Fibroblast of the aortic adventitia (primary cell): ENCODE measurements at regions not wholly inside any gene's neighbourhood (a gene's known extent, or its start where the extent isn't known, plus 50 kb on each side); places are given as distances from the start of the nearest gene placed in this dataset.

Source experiments
- DNase-seq: peaks from one replicate; pipeline ENCODE4 v3.0.0-alpha.2; 2010; ENCODE audit warnings: low read depth
- H3K4me3 ChIP-seq: 2 replicates; pipeline ENCODE4 v1.5.1; 2011; ENCODE audit warnings: low read depth, mild to moderate bottlenecking, control low read depth, low read length, moderate library complexity
- TF ChIP-seq, protein P1 (sequence below): IDR thresholded peaks from 2 replicates; pipeline ENCODE4 v1.5.1; 2011; ENCODE audit warnings: mild to moderate bottlenecking, low read length, control low read depth, inconsistent platforms; ENCODE audit not compliant: insufficient read depth

DNA sequence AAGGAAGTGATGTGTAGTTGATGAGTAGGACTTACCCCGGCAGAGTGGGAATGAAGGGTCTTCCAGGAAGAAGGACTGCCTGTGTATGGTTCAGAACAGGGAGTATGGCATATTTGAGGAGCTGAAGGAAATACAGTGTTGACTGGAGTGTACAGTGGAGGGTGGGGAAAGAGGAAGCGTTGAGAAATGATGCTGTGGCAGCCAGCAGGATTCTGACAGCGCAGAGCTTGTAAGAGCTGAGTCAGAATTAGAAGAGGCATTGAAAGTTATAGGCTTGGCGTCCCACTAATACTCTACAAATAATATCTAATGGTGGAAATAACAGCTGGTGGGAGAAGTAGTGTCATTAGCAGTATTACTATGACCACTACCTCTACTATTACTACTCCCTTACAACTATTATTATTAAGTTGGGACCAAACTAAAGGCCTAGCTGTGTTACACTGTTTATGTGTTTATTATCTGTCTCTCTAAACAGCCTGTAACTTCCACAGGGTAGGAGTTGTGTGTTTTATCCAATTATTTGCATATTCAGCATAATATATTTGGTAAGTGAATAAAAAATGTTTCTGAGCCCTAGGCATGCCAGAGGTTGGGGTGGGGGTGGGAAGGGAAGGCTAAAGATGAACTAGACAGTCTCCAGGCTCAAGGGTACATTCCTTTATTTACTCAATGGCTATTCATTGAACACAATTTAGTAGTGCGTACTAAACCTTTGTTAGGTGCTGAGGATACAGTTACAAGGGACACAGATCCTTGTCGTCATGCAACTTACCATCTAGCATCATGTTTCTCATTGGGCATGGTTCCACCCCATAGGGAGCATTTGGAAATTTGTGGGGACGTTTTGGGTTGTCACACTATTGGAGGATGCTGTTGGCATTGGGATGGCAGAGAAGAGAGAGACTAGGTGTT, 428.8 kb upstream of the ONECUT1 start:
- TF ChIP-seq, protein P1, sequence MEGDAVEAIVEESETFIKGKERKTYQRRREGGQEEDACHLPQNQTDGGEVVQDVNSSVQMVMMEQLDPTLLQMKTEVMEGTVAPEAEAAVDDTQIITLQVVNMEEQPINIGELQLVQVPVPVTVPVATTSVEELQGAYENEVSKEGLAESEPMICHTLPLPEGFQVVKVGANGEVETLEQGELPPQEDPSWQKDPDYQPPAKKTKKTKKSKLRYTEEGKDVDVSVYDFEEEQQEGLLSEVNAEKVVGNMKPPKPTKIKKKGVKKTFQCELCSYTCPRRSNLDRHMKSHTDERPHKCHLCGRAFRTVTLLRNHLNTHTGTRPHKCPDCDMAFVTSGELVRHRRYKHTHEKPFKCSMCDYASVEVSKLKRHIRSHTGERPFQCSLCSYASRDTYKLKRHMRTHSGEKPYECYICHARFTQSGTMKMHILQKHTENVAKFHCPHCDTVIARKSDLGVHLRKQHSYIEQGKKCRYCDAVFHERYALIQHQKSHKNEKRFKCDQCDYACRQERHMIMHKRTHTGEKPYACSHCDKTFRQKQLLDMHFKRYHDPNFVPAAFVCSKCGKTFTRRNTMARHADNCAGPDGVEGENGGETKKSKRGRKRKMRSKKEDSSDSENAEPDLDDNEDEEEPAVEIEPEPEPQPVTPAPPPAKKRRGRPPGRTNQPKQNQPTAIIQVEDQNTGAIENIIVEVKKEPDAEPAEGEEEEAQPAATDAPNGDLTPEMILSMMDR: no peak
- H3K4me3 ChIP-seq: no peak overlapping the region
- no peak for DNase-seq

DNA sequence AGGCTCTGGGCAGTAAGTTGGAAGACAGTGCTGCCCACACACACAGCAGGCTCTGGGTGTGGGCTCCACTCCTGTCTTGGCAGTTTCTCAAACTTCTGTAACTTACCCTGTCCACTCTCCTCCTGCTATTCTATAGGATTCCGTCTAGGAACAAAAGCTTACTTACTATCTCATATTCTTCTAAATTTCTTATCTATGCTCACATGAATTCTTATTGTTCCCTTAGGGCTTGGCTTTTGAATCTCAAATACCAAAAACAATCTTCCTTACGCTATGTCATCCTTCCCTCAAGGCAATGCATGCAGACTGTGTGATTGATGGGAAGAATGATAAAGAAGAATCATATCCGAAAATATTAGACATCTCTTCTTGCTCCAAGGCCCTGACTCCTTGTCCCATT, 425.9 kb upstream of the ONECUT1 start:
- H3K4me3 ChIP-seq: no peak overlapping the region
- TF ChIP-seq, protein P1: no peak
- no peak for DNase-seq

DNA sequence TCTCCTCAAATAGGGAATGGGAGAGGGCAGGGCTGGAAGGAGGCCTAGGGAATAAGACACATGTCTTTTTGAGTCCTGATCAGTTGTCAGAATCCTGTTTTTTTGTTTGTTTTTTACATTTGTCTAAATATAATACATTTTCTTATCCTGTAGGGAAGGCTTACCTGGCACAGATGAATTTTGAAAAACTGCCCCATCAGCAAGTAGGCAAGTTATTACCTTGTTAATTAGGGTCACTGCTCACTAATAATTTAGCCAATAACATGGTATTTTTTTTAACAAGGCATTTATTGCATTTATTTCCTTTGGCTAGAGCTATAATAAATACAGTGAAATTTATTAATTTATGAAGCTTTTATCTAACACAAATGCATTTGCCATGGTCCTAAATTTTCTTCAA, 423.2 kb upstream of the ONECUT1 start:
- TF ChIP-seq, protein P1: no peak

DNA sequence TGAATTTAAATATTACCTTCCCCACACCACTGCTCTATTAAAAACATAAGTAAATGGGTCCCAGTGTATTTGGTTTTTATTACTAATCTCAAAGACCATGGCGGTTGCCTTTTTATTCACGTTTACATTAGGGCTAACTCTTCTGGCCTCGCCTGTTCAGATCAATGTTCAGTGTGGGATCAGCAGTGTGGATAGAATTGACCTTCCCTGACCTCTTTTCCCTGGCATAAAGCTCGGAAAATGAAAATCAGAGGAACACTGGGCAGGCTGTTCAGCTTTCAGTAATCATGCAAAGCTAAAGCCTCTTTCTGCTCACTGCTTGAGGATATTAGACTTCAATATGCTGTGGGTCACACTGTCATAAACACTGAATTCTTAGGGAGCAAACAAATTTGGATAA, 422.6 kb upstream of the ONECUT1 start:
- TF ChIP-seq, protein P1: no peak
- H3K4me3 ChIP-seq: no peak overlapping the region
- no peak for DNase-seq

More for the DNA sequence above, 423.2 kb upstream of the ONECUT1 start:
- DNase-seq: no peak
- H3K4me3 ChIP-seq: no peak overlapping the region

DNA sequence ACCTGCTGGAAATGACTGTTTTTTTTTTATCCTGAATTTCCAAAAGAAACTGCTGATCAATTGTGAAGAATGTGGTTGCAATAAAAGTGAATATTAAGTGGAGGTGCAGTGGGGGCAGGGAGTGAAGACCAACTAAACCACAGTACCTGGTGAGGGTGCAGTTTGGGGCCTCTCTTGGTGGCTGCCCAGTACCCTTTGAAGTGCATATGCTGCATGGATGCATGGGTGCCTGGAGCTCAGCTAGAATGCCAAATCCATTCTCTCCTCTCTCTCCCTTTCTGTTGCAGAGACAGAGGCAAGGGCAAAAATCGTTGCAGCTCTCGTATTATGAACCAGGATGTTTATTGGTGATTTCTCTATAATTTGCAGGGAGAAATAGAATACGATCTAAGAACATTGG, 420.5 kb upstream of the ONECUT1 start:
- TF ChIP-seq, protein P1: no peak
- H3K4me3 ChIP-seq: no peak overlapping the region
- no peak for DNase-seq

DNA sequence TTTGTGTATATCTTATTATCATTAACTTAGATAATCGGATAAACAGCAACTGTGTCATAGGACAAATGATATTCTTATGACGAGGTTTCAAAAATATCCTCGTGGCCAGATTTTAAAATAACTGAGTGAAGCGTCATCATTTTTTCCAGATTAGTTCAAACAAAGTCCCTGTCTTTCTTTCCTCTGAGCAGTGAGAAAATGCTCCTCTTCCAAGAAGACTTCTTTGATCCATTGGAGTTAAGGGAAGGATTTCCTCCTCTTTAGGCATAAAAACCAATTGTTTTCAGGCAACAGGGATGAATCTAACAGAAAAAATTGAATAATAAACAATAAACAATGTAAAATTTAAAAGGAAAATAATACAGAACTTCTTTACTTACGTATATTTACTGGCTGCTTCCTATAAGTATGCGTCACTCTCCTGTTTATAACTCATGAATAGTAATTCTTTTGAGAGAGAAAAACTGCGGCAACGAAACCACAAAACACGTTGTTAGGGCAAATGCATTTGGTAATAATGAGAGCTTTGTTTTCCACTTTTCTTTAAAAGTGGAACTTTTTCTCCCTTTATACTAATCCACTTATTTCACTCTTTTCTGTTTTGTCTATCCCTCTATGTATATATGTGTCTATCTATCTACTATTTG, 419.4 kb upstream of the ONECUT1 start:
- H3K4me3 ChIP-seq: no peak overlapping the region
- TF ChIP-seq, protein P1: no peak
- no peak for DNase-seq
